T-helper 22 cell (primary cell): ENCODE measurements at regions not wholly inside any gene's neighbourhood (a gene's known extent, or its start where the extent isn't known, plus 50 kb on each side); places are given as distances from the start of the nearest gene placed in this dataset.
"Not testable (repeated sequence)": the region's sequence is repeated elsewhere in the genome, so short reads cannot be mapped to it uniquely, and the experiment has no call there.

Source experiments
- DNase-seq: peaks from one replicate; pipeline ENCODE4 v3.0.0-alpha.2; 2020; ENCODE audit warnings: low read depth

DNA sequence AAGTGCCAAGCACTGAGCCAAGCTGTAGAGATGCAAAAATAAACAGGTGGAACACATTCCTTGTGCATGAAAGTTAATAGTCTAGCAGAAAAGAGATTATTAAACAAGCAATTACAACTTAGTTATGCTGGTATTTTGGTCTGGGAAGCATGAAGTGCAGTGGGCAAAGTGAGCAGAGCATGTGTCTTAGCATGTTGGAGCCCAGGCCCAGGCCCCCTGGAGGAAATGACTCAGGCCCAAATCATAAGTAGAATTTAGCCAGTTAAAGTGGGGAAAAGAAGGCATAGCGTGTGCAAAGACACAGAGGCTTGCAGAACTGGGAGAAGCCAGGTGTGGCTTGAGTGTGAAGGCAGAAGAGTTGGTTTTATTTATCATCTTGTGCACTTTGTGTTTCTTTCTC, 163.8 kb upstream of the ATP11B start:
- no peak for DNase-seq

DNA sequence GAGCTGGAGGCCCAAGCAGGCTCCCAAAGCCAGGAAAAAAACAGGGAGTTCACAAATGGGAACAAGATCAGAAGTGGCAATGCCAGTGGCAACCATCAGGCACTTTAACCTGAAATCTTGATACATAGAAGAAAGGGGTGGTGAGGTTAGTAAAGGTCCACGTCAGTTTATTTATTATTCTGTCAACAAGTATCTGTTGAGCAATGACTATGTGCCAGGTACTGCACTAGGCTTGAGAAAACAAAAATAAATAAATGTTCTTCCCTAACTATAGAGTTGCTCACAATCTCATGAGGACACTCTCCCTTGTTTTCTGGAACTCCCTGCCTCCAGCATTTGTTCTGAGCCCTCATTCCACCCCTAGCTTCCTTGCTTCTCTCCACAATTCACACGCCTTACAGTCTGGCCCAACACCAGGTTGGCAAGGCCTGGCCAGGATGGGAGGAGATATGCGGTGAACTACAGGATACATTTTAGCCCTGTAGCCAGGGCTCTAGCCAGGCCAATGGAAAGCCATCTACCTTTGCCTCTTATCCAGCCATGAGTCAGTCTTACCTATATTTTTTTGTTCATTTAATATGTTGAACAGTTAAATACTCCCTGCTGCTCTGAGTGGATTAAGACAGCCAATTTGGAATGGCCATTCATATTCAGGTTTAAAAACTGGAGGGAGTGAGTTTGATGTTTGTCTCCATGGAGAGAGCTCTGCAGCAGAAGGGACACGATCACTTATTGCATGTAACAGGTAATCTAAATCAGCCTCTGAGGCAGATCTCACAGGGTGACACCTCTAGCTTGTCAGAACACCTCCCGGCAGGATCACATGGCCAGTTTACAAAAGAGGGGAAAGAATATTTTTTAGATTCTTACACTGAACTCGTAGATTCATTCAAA, 161.9 kb upstream of the ATP11B start:
- no peak for DNase-seq

DNA sequence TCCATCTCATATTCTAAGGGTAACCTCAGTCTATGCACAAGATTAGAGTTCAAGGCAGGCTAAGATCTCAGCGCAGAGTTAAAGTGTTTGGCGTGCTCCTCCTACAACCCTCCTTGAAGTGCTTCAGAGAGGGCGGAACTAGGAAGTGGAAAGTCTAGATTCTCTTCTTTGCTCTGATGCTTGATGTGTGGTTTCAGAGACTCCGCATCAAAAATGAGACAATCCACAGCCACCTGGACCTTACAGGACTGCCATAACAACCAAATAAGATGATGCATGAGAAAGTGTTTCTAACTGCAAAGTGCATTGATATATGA, 161.3 kb upstream of the ATP11B start:
- DNase-seq, result no peak

DNA sequence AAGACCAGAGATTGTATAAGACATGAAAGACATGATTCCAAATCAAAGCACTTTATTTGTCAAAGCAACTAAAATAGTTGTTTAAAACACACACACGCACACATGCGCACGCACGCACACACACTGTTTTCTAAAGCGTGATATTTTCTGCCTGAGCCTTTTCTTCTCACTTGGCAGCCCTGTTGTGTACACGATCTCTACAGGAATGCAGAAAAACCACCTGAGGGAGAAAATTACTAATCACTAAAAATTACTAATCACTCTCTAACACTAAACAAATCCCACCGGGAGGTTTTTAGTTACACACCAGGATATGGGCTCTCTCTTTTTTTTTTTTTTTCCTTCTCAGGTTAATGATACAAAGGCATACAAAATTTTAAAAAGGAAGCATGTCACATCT, 160.1 kb upstream of the ATP11B start:
- DNase-seq, result no peak

DNA sequence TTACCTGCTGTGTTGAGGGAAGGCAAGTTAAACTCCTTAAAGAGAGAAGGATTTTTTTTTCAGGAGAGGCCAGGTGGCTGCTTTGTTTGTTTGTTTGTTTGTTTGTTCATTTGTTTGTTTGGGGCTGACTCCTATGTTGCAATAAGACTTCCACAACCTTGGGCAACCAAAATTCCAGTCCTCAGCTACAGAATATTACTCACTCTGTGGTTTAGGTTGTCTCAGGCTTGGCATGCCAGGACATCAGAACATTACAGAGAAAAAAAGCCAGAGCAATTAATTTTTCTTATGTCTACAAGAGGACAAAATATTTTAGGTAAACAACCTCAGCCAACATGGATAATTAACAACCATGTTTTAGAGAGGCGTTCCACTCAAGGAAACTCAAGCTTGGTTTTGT, 156.7 kb upstream of the ATP11B start:
- DNase-seq, result no peak

DNA sequence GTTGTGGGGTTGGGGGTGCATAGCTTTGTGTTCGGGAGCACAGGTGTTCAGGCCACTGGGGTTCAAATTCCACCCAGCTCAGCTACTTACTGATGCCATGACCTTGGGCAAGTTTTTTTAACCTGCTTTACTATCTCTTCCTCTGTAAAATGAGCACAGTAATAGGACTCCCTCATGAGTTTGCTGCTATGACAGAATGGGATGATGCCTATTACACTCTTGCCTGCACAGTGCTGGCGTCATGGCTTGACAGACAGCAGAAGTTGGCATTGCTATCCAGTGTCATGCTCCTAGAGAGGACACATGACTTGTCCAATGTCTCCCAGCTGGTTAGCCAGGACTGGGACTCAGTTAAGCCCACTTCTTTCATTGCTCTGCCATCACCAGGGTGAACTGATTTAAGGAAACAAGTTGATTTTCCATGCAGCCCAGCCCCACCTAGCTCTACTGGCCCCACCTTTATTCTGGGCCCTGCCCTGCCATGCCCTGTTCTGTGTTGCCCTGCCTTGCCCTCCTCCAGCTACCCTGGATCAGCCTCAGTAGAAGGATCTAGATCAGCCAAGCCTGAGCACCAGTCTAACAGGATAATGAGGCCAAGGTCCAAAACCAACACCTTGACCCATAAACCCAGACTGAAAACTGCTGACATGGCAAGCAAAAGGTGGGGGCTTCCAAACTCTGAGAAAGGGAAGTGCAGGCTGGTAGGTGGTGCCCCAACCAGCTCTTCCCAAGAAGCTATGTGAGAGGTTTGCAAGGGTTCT, 155.8 kb upstream of the ATP11B start:
- no peak for DNase-seq

DNA sequence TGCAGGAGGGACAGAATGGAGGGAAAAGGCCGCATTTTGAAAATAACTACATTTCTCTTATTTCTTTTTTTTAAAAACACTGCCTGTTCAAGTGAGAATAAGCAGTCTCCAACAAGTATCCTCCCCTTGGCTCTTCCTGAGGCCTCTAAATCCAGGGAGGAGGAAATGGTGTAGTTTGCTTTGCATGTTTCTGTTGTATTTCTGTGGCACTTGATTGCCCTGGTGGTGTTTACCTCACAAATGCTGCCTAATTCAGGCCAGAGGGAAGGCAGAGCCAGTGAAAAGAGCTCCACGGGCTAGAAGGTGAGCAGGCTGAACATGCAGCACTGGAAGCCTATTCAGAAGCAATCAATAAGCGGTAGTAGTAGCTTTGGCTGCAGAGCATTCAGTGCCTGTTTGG, 149.3 kb upstream of the ATP11B start:
- DNase-seq, result no peak

DNA sequence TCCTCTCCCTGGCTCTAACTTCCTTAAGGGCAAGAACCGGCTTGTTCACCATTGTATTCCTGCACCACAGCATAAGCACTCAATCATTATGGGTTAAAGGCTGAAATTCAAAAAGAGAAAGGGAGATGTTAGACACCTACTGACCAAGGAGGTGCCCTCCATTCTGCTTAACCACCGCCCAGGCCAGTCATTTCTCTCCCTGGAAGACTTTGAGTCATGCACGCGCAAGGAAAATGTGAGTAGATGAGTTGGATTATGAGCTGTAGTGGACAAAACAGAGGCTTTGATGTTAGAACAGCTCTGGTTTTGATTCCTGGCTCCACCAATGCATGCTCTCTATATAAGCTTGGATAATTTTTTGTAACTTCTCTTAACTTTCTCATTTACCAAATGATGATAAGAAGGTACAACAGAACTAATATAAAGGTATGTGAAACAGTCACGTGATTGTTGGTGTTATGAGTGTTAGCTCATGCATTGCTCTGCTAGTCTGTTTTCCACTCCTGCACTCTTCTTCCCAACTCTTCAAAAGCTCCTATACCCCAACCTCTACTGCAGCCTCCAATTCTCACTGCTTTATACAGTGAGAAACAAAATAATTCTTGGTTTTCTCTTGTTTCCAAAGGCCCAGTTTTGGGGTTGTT, 148.4 kb upstream of the ATP11B start:
- no peak for DNase-seq

DNA sequence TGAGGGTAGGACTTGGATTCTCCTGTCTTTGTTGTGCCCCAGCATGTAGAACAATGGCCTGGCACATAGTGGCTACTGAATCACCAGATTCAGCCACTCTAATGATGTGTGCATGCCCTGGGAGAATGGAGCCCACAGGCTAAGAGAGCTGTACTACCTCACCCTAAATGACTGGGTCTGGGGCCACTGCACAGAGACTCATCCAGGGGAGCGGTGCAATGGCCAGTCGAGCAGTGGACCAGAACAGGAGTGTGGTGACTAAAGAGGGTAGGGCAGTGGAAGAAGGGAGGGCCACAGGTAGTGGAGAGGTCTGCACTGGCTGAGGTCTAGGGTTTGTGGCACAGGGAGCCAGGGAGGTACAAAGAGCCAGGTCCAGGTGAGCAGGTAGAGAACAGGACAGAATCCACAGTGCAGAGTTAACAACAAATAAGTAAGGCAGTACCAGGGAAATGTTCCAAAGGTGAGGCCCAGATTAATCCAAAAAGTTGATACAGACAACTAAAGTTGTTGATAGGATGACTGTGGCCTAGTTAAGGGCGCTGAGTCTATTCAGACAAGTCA, 142.7 kb upstream of the ATP11B start:
- DNase-seq, result no peak

DNA sequence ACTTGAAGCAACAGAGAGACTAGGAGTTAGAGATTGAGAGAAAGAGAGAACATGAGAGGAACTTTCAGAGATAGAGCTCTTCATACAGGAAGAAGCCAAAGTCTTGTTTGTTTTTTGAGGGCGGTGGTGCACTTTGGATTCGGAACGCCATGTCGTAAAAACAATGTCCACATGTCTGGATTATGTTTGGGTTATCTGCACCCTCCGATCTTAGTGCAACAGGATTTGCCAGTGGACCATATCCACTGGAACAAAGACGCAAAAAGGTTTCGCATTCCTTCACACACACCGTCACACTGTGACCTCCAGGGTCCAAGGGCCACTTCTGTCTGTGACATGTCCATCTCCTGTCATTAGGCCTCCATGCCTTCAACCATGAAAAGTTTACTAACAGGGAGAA, 141.8 kb upstream of the ATP11B start:
- no peak for DNase-seq

DNA sequence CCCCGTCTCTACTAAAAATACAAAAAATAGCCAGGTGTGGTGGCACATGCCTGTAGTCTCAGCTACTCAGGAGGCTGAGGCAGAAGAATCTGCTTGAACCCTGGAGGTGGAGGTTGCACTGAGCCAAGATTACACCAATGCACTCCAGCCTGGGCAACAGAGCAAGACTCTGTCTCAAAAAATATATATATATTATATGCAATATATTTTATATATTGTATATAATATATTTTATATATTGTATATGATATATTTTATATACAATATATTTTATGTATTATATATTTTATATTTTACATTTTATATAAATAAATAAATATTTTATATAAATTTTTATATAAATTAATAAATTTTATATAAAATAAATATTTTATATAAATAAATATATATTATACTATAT, 140.2 kb upstream of the ATP11B start:
- DNase-seq, result not testable (repeated sequence)

DNA sequence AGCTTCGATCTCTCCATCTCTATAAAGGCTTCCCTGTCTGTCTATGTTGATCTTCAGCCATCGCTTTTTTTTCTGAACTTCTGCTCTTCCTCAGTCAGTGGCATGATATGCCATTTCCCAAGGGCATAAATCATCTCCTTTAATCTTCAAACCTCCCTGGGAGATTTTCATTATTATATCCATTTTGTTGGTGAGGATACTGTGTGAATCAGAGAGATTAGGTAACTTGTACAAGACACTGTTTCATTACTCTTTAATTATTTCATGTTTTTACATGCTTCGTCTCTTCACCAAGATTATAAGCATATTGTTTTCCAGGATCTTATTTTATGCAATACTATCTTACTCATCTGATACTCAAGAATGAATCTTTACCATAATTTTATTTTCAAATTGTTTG, 124.8 kb upstream of the ATP11B start:
- DNase-seq, result no peak

DNA sequence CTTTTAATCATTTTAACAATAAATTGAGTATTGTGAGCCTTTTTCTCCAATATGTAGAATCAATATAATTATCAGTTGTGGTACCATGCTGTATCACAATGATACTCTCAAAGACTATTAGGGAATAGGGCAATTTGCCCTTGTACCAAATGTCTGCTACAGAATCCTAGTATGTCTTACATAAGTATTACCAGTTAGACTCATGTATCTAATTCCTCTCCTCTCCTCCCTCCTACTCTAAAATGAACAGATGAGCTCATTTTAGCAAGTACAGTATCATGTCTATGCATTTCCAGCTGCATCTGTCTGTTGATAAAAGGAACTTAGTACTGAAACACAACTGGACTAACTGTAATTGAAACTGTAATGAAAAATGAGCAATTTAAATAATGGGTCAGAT, 124.3 kb upstream of the ATP11B start:
- DNase-seq, result no peak

DNA sequence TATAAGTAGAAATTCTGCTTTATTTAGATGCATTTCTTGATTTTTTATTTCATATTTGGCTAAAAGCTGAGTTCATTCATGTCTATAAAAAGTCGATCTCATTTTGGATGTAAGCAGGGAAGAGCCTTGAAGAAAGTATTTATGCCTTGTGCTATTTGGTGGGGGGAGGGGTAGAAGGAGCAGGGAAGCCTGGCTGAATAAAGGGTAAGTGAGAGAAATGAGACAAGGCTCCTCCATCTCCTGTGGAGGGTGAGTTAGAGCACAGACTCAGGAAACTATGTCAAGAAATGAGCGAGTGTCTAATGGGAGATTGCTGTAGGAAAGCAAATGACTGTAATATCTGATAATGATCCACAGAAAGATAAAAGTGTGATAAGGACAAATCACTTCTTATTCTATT, 121.8 kb upstream of the ATP11B start:
- DNase-seq, result no peak

DNA sequence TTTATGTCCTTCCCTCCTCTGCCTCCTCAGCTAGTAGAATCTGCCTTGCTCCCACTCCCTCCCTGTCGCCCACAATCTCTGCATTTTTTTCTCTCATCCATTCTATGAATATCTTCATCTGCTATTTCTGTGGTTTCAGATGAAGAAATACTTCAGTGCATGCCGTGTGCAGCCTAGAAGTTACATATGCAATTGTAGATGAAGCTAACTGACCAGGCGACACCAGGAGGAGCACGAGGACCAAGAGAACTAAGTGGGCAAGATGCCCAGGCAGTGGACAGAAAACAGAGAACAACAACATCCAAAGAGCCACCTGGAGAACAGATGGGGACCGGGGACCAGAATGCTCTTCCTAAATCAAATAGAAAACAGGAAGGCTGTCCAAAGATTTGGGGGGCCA, 121.4 kb upstream of the ATP11B start:
- DNase-seq, result no peak

DNA sequence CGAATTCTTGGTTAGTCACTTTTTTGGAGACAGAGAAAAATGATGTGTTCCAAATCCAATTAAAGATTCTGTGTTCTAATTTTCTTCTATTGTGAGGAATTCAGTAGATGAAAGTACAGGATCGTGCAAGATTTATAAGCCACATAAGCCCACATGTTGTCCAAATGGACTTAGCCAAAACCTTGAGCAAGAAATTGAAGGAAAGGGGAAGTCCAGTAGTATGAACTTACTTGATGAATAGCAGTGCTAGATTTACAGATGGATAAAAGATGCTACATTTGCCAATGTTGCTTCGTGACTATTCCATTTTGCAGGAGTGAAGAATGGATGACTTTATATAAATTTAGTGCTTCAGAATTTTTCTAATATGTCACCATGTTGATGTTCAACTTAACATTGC, 120.0 kb upstream of the ATP11B start:
- DNase-seq, result no peak

DNA sequence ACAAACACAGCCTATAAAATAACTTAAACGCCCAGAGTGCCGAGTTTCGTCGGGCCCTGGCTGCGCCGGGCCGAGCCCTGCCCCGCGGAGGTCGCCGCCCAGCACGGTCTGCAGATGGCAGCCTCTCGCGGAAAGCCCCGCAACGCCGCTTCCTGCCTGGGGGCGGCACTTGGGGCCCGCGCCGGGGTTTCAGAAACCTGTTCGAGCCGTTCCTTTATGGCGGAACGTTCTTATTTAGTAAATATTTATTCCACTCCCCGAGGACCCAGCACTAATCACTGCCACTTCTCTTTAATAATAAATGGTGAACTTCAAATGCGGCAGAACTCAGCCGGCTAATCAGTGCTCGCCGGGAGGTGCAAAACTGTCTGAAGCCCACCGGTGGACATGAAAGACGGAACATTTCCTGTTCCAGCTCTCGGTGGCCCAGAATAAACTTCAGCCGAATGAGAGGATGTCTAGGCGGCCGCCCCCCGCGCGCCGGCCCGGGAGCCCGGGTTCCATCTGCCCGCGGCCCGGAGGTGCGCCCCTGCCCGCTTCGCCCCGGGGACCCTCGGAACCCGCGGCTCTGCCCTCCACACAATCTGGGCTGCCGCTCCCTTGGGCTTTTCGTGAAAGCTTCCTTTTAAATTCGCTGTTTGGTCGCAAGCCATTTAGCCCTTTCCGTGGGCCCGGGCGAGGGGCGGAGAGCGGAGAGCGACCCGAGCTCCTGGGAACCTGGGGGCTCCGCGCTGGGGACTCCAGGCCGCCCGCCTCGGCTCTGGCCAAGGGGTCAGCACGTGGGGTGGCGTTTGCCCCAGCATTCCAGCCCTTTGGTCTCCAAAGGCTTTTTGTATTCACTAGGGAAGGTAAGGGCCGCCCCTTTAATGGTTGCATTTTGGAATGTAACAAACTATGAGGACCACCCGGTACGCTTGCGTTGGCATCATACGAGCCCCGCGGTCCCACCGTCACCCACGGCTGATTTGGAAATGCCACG, 110.8 kb upstream of the ATP11B start:
- DNase-seq, result peak; percentile 7

DNA sequence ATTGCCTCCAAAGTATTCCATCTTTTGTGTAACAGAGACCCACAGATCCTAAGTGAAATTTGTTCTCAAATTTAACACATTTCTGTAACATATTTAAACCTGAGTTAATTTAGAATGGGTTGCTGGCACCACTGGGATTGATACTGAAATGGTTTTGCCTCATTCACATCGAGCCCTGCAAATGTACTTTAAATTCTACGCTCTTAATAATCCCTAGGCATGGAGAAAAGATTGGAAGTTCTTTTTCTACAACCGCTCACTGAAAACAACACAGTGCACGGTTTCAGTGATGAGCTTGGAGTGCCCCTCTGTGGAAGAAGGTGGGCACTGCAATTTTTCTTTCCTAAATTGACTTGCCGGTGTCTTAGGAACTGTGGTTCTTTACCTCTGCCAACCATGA, 109.9 kb upstream of the ATP11B start:
- DNase-seq, result no peak

DNA sequence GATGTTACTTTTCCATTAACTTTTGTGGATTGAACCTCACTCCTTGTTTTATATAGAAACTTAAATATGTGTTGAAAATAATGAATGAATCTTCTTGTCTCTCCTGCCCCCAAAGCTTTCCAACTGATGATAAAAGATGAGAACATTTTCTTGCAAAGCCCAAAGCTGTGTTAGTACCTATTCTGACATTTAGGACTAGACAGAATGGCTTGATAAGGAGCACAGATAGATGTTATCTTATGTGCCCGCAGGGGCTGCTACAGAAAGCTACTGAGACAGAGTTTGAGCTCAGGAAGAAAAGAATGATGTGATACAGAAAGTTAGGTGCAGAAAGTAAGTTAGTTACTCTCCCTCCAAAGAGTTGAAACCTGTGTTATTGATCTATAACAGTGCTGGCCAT, 109.4 kb upstream of the ATP11B start:
- no peak for DNase-seq

DNA sequence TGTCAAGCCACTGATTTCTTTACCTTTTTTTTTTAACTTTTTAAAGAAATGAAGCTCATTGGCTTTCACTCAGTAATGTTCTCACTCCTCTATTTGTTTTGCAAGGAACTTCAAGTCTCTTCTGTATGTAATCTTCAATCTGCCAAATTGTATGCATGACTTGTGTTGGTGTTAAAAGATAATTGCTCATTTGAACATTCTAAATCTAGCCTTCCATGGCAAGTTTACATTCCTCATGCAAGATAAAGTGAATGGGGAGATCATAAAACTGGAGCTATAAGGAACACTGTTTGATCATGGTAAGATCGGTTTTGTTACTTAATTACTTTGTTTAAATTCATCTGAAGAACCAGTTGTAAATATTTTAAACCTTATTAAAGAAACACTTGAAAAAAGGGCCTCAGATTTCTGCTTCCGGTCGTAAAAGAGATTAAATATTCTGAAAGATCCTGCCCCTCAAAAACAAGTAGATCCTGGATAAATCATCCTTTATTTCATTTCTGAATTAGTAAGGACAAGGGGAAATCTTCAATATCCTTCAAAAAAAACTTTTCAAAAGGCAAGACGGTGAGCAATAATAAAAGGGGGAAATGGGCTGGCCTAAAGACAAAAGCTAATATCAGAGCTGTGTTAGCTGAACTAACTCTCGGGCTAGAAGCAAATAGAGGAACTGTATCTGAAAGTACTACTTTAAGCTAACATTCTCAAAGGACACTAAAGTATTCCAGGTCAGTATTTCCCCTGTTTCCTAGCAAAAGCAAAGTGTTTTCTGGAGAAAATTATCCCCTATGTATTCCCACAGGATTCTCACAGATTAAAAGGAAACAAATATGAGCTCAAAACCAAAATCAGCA, 107.0 kb upstream of the ATP11B start:
- DNase-seq, result no peak

DNA sequence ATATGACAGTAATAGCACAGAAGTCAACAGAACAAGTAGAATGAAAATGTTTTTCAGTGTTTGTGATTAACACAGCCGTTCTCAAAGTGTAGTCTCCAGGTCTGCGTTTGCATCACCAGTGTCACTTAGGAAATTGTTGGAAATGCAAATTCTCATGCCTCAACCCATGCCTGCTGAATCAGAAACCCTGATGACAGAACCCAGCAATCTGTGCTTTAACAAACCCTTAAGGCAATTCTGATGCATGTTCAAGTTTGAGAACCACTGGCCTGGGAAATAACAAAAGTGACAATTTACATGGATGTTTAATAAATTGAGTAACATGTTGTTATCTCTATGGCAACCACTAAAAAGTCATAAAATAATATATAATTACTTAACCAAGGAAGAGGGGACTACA, 103.1 kb upstream of the ATP11B start:
- DNase-seq, result no peak
